ENCODE measurements at regions not wholly inside any gene's neighbourhood (a gene's known extent, or its start where the extent isn't known, plus 50 kb on each side); places are given as distances from the start of the nearest gene placed in this dataset.
A peak's percentile ranks its signal among the peaks of the same experiment; 100 is the strongest.

DNA sequence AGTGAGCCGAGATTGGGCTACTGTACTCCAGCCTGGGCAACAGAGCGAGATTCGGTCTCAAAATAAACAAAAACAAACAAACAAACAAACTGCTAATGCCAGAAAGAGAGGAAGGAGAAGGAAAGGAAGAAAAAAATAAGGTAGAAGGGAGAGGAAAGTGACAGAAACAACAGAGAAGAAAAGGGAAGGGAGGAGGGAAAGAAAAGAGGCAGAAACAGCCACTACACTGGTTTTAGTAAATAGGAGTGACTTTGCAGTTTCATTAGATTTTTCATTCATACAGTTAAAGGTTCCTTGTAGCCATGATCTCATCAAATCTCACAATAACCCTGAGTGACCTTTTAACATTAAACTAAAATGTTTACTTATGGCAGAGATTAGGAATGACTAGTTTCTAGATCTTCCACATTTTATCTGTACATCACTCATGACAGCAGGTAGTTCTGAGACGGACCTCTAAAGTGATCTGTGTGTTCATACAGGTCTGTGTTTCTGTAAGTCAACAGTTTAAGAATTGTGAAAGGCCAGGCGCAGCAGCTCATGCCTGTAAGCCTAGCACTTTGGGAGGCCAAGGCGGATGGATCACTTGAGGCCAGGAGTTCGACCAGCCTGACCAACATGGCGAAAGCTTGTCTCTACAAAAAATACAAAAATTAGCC lies 191.3 kb upstream of the KLF14 start:
- Mint-ChIP-seq H3K4me1 (peaks cover 37 to 65% of the 10 kb centered on the region in 2 donors), H3K4me3 (peak overlapping the region; percentile 50 to 68), H3K36me3 (peaks cover 30 to 46% of the 10 kb centered on the region in 2 donors)

GRCh38 chr7:130926001-130926691 lies 192.1 kb upstream of the KLF14 start:
- Mint-ChIP-seq H3K27ac (peak overlapping the region; percentile 97), H3K27me3 (no peaks in the 10 kb centered on the region), H3K36me3 (peaks cover 32 to 49% of the 10 kb centered on the region in 2 donors), H3K4me3 (peak overlapping the region in 1 of 2 donors; percentile 23), H3K9me3 (no peaks in the 10 kb centered on the region), H3K4me1 (peaks cover 40 to 71% of the 10 kb centered on the region in 2 donors)
- DNase-seq = no peak
- peak; percentile 72 to 81 for ATAC-seq (replicated peaks)

More for the DNA sequence above, 191.3 kb upstream of the KLF14 start:
- H3K27ac Mint-ChIP-seq = peak overlapping the region; percentile 97
- no peaks in the 10 kb centered on the region for H3K27me3 Mint-ChIP-seq
- ATAC-seq (replicated peaks) (peak; percentile 27 to 43), DNase-seq (no peak)
- no peaks in the 10 kb centered on the region for H3K9me3 Mint-ChIP-seq

GRCh38 chr7:130927062-130927461 lies 193.1 kb upstream of the KLF14 start:
- peaks cover 32 to 51% of the 10 kb centered on the region in 2 donors for H3K36me3 Mint-ChIP-seq
- no peak for ATAC-seq (replicated peaks)
- peak overlapping the region; percentile 85 for H3K27ac Mint-ChIP-seq
- H3K27me3 Mint-ChIP-seq = no peaks in the 10 kb centered on the region
- H3K9me3 Mint-ChIP-seq = no peaks in the 10 kb centered on the region
- H3K4me3 Mint-ChIP-seq = peak overlapping the region in 1 of 2 donors; percentile 26
- H3K4me1 Mint-ChIP-seq = peaks cover 41 to 74% of the 10 kb centered on the region in 2 donors
- no peak for DNase-seq

GRCh38 chr7:130927564-130927963 lies 193.6 kb upstream of the KLF14 start:
- DNase-seq (no peak), ATAC-seq (replicated peaks) (no peak)
- H3K4me1 Mint-ChIP-seq = peaks cover 44 to 72% of the 10 kb centered on the region in 2 donors
- H3K27ac Mint-ChIP-seq = peak overlapping the region; percentile 85
- no peaks in the 10 kb centered on the region for H3K27me3 Mint-ChIP-seq
- H3K36me3 Mint-ChIP-seq = peaks cover 32 to 52% of the 10 kb centered on the region in 2 donors
- peak overlapping the region in 1 of 2 donors; percentile 26 for H3K4me3 Mint-ChIP-seq
- H3K9me3 Mint-ChIP-seq = no peaks in the 10 kb centered on the region

DNA sequence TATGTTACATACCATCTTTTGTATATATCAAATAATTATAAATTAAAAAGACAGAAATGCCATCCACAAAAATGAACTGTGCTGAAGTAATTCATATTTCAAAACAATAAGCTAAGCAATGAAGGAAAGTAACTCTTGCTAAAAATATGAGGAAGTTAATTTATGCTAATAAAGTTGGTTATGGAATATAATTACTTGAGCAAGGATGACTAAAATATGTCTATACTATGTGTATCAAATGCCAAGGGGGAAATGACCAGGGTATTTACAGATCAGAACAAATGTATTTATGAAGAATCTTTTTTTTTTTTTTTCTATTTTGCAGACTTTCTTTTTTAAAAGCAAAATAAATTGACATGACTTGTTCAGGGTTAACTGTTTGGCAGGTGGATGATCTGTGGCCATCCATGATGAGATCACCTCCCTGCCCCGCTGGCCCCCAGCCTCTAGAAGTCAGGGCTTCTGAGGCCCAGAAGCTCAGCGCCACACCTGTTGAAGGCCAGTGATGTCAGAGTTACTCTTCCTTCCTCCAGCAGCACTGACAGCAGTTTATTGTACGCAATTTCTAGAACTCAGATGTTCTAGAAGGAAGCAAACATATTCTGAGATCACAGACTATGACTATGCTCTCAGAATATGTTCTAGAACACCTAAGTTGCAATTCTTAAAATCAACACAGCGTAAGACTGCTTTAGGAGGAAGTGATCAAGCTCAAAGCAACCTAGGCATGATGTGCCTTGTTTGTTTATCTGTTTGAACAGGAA lies 196.1 kb upstream of the KLF14 start:
- Mint-ChIP-seq H3K27me3 (no peaks in the 10 kb centered on the region), H3K4me1 (peaks cover 51 to 75% of the 10 kb centered on the region in 2 donors), H3K4me3 (peak overlapping the region; percentile 16 to 41), H3K36me3 (peaks cover 30 to 65% of the 10 kb centered on the region in 2 donors), H3K27ac (peak overlapping the region; percentile 82), H3K9me3 (no peaks in the 10 kb centered on the region)
- DNase-seq = no peak
- ATAC-seq (replicated peaks) = peak; percentile 61 to 65

- peaks cover 31 to 65% of the 10 kb centered on the region in 2 donors for H3K36me3 Mint-ChIP-seq
- ATAC-seq (replicated peaks) = no peak
- H3K27ac Mint-ChIP-seq = peak overlapping the region; percentile 82
- peaks cover 49 to 73% of the 10 kb centered on the region in 2 donors for H3K4me1 Mint-ChIP-seq
- peak overlapping the region; percentile 16 to 41 for H3K4me3 Mint-ChIP-seq
- no peak for DNase-seq
- H3K27me3 Mint-ChIP-seq = no peaks in the 10 kb centered on the region
- H3K9me3 Mint-ChIP-seq = no peaks in the 10 kb centered on the region
Observed at GRCh38 chr7:130930681-130931080, 196.7 kb upstream of the KLF14 start.

- ATAC-seq (replicated peaks) (no peak), DNase-seq (no peak)
- Mint-ChIP-seq H3K9me3 (no peaks in the 10 kb centered on the region), H3K27me3 (no peaks in the 10 kb centered on the region), H3K4me1 (peaks cover 44 to 73% of the 10 kb centered on the region in 2 donors), H3K27ac (peak overlapping the region; percentile 49), H3K36me3 (peaks cover 28 to 65% of the 10 kb centered on the region in 2 donors), H3K4me3 (no peak overlapping the region)
Observed at GRCh38 chr7:130931423-130931822, 197.4 kb upstream of the KLF14 start.

DNA sequence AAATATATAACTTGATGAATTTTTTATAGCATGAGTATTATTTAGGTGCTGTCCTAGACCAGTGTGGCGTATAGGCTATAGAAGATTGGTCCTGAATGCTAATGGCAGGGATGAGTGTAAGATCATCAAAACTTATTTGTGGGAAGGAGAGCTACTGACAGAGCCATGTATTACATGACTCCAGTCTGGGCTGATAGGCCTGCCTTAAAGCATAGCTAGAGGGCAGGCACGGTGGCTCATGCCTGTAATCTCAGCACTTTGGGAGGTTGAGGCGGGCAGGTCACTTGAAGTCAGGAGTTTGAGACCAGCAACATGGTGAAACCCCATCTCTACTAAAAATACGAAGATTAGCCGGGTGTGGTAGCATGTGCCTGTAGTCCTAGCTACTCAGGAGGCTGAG lies 198.1 kb upstream of the KLF14 start:
- DNase-seq = no peak
- peaks cover 33 to 68% of the 10 kb centered on the region in 2 donors for H3K36me3 Mint-ChIP-seq
- no peak for ATAC-seq (replicated peaks)
- no peaks in the 10 kb centered on the region for H3K9me3 Mint-ChIP-seq
- peaks cover 48 to 73% of the 10 kb centered on the region in 2 donors for H3K4me1 Mint-ChIP-seq
- H3K4me3 Mint-ChIP-seq = no peak overlapping the region
- peak overlapping the region; percentile 67 for H3K27ac Mint-ChIP-seq
- no peaks in the 10 kb centered on the region for H3K27me3 Mint-ChIP-seq

DNA sequence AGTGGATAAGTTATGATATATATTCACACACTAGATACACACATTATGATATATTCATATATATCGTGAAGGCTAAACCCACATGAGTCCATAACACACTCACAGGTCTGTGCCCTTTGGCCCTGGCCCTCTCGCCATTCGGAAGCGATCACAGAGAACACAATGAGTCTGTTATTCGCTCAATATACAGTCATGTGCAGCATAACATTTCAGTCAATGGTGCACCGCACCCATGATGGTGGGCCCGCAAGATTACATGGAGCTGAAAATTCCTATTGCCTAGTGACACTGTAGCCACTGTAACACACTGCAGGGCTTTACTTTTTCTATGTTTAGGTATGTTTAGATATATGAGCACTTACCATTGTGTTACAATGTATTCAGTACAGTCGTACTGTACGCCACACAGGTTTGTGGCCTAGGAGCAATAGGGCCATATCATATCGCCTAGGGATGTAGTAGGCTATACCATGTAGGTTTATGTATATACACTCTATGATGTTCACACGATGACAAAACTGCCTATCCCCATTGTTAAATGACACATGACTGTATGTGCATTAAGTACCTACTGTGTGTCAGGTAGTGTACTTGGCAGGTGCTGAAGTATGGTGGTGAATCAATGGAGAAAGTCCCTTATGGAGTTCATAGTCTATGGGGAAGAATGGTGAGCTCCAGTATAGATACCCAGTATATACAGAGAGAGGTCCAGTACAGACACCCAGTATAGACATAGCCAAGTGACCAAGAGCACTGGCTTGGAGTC lies 198.8 kb upstream of the KLF14 start:
- no peaks in the 10 kb centered on the region for H3K9me3 Mint-ChIP-seq
- no peaks in the 10 kb centered on the region for H3K27me3 Mint-ChIP-seq
- peaks cover 27 to 63% of the 10 kb centered on the region in 2 donors for H3K36me3 Mint-ChIP-seq
- H3K4me1 Mint-ChIP-seq = peaks cover 43 to 68% of the 10 kb centered on the region in 2 donors
- no peak for DNase-seq
- no peak for ATAC-seq (replicated peaks)
- no peak overlapping the region for H3K27ac Mint-ChIP-seq
- no peak overlapping the region for H3K4me3 Mint-ChIP-seq

DNA sequence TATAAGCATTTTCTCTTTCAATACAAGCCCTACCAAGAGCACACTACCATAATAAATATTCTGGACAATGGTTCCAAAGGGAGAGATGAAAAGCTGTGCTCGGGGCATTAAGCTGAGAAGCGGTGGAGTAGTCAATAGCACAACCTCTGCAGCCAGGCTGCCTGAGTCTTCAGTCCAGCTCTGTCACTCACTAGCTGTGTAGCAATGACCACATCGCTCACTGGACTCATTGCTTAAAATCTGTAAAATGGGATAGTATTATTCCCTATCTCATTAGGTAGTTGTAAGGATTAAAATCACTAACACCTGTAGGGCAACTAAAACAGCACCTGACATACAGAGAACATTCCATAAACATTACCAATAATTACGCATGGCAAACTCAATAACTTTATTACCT lies 199.9 kb upstream of the KLF14 start:
- peaks cover 24 to 63% of the 10 kb centered on the region in 2 donors for H3K36me3 Mint-ChIP-seq
- no peak overlapping the region for H3K4me3 Mint-ChIP-seq
- peaks cover 44 to 65% of the 10 kb centered on the region in 2 donors for H3K4me1 Mint-ChIP-seq
- DNase-seq (no peak), ATAC-seq (replicated peaks) (no peak)
- no peaks in the 10 kb centered on the region for H3K9me3 Mint-ChIP-seq
- no peak overlapping the region for H3K27ac Mint-ChIP-seq
- H3K27me3 Mint-ChIP-seq = no peaks in the 10 kb centered on the region

- H3K36me3 Mint-ChIP-seq = peaks cover 31 to 67% of the 10 kb centered on the region in 2 donors
- no peaks in the 10 kb centered on the region for H3K9me3 Mint-ChIP-seq
- H3K27ac Mint-ChIP-seq = peak overlapping the region; percentile 60
- no peak for ATAC-seq (replicated peaks)
- peaks cover 49 to 65% of the 10 kb centered on the region in 2 donors for H3K4me1 Mint-ChIP-seq
- no peak overlapping the region for H3K4me3 Mint-ChIP-seq
- no peaks in the 10 kb centered on the region for H3K27me3 Mint-ChIP-seq
- no peak for DNase-seq
Observed at GRCh38 chr7:130935564-130936157, 201.7 kb upstream of the KLF14 start.

- peak overlapping the region in 1 of 2 donors; percentile 21 for H3K4me3 Mint-ChIP-seq
- H3K27me3 Mint-ChIP-seq = no peaks in the 10 kb centered on the region
- ATAC-seq (replicated peaks) = no peak
- H3K9me3 Mint-ChIP-seq = no peaks in the 10 kb centered on the region
- H3K27ac Mint-ChIP-seq = peak overlapping the region; percentile 60
- peaks cover 52 to 65% of the 10 kb centered on the region in 2 donors for H3K4me1 Mint-ChIP-seq
- H3K36me3 Mint-ChIP-seq = peaks cover 37 to 71% of the 10 kb centered on the region in 2 donors
- DNase-seq = no peak
Observed at GRCh38 chr7:130936202-130936931, 202.4 kb upstream of the KLF14 start.

GRCh38 chr7:130937016-130937415 lies 203.0 kb upstream of the KLF14 start:
- DNase-seq (no peak), ATAC-seq (replicated peaks) (no peak)
- Mint-ChIP-seq H3K9me3 (no peaks in the 10 kb centered on the region), H3K27ac (peak overlapping the region; percentile 60), H3K27me3 (no peaks in the 10 kb centered on the region), H3K4me1 (peaks cover 54 to 70% of the 10 kb centered on the region in 2 donors), H3K36me3 (peaks cover 39 to 74% of the 10 kb centered on the region in 2 donors), H3K4me3 (no peak overlapping the region)

Data from stimulated activated naive B cell treated with anti-CD40 and anti-IgM and Interleukin-4, amounts not matched to agents 10 μg/mL and 1 μg/mL and 100 μg/mL, for 72 hours (primary cell).